HEK293T (cell line): ENCODE measurements at regions not wholly inside any gene's neighbourhood (a gene's known extent, or its start where the extent isn't known, plus 50 kb on each side); places are given as distances from the start of the nearest gene placed in this dataset.

Experiments used
- CTCF ChIA-PET: fragments of 350-600 bp; formaldehyde crosslinking; extraction: SDS; loops from one replicate; lab custom pipeline; 2021; ENCODE audit warnings: antibody characterized with exemption, inconsistent platforms; lab: Yijun Ruan, JAX
- POLR2A ChIA-PET: fragments of 350-600 bp; formaldehyde crosslinking; extraction: SDS; loops from one replicate; lab custom pipeline; 2020; ENCODE audit warnings: antibody characterized with exemption, inconsistent platforms; lab: Yijun Ruan, JAX
- DNase-seq: peaks from one replicate; pipeline ENCODE4 v3.0.0; 2012; ENCODE audit warnings: mixed read lengths; ENCODE audit errors: extremely low spot score
- ARNT ChIP-seq: fragments of 450-650 bp; IDR thresholded peaks from 2 replicates; pipeline ENCODE4 v1.6.1; 2017; ENCODE audit warnings: mild to moderate bottlenecking
- BHLHE40 ChIP-seq: fragments of 450-650 bp; IDR thresholded peaks from 2 replicates; pipeline ENCODE4 v1.6.1; 2016; ENCODE audit warnings: mild to moderate bottlenecking, moderate library complexity, borderline replicate concordance
- CTBP1 ChIP-seq: fragments of 450-650 bp; IDR thresholded peaks from 2 replicates; pipeline ENCODE4 v1.6.1; 2016; ENCODE audit warnings: borderline replicate concordance
- ELF4 ChIP-seq: fragments of 450-650 bp; IDR thresholded peaks from 2 replicates; pipeline ENCODE4 v1.6.1; 2017; ENCODE audit warnings: antibody characterized with exemption
- FOXA1 ChIP-seq: fragments of 450-650 bp; IDR thresholded peaks from 2 replicates; pipeline ENCODE4 v1.6.1; 2016; ENCODE audit warnings: mild to moderate bottlenecking
- FOXK2 ChIP-seq: fragments of 450-650 bp; IDR thresholded peaks from 2 replicates; pipeline ENCODE4 v1.6.1; 2016; ENCODE audit warnings: mild to moderate bottlenecking
- FOXM1 ChIP-seq: fragments of 450-650 bp; IDR thresholded peaks from 2 replicates; pipeline ENCODE4 v1.6.1; 2017; ENCODE audit warnings: mild to moderate bottlenecking, borderline replicate concordance
- HDGF ChIP-seq: fragments of 450-650 bp; IDR thresholded peaks from 2 replicates; pipeline ENCODE4 v1.6.1; 2017; ENCODE audit warnings: antibody characterized with exemption, borderline replicate concordance
- L3MBTL2 ChIP-seq: fragments of 450-650 bp; conservative IDR thresholded peaks from 2 replicates; pipeline ENCODE4 v1.6.1; 2016; ENCODE audit warnings: mild to moderate bottlenecking
- LEF1 ChIP-seq: fragments of 450-650 bp; IDR thresholded peaks from 2 replicates; pipeline ENCODE4 v1.6.1; 2017; ENCODE audit warnings: mild to moderate bottlenecking, borderline replicate concordance
- NFRKB ChIP-seq: fragments of 450-650 bp; IDR thresholded peaks from 2 replicates; pipeline ENCODE4 v1.6.1; 2016; ENCODE audit warnings: mild to moderate bottlenecking, moderate library complexity
- SP1 ChIP-seq: fragments of 450-650 bp; IDR thresholded peaks from 2 replicates; pipeline ENCODE4 v1.6.1; 2017
- SUZ12 ChIP-seq: fragments of 450-650 bp; IDR thresholded peaks from 2 replicates; pipeline ENCODE4 v1.6.1; 2016; ENCODE audit warnings: mild to moderate bottlenecking
- TARDBP ChIP-seq: fragments of 450-650 bp; IDR thresholded peaks from 2 replicates; pipeline ENCODE4 v1.6.1; 2016
- ZNF384 ChIP-seq: fragments of 450-650 bp; IDR thresholded peaks from 2 replicates; pipeline ENCODE4 v1.6.1; 2016
- TF ChIP-seq, protein P1 (sequence below): fragments of 450-650 bp; IDR thresholded peaks from 2 replicates; pipeline ENCODE4 v1.6.1; 2016

DNA sequence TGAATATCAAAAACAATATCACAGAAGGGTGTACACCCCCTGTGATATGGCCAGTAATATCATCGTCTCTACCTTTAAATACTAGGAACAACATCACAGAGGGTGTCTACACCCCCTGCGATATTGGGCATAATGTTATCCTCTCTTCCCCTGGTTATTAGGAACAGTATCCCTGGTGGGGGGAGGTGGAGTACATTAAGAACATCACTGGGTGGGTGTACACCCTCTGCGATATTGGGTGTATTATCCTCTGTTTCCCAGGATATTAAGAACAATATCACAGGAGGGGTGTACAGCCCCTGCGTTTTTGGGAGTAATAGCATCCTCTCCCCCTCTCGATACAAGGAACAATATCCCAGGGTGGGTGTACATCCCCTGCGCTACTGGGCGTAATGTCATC, 1932.8 kb downstream of the SUCLG1 start:
- ChIA-PET CTCF (no interaction called here), POLR2A (no interaction called here)

DNA sequence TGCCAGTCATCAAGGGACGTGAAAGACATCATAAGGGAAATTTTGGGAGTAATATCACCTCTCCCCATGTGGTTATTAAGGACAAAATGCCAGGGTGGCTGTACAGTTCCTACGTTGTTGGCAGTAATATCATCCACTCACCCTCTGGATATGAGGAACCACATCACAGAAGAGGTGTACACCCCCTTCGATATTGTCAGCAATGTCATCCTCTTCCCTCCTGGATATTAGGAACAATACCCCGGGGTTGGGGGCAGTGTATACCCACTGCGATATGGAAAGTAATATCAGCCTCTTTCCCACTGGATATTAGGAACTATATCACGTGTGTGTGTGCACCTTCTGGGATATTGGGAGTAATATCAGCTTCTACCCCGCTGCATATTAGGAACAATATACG, 1933.3 kb downstream of the SUCLG1 start:
- CTCF ChIA-PET = no interaction called here
- DNase-seq = no peak
- TF ChIP-seq BHLHE40 (no peak), SUZ12 (no peak), FOXK2 (no peak), NFRKB (no peak), ARNT (no peak), ZNF384 (no peak), TARDBP (no peak), ELF4 (no peak), CTBP1 (no peak), FOXM1 (no peak), SP1 (no peak), LEF1 (no peak), FOXA1 (no peak), HDGF (no peak)
- TF ChIP-seq, protein P1, sequence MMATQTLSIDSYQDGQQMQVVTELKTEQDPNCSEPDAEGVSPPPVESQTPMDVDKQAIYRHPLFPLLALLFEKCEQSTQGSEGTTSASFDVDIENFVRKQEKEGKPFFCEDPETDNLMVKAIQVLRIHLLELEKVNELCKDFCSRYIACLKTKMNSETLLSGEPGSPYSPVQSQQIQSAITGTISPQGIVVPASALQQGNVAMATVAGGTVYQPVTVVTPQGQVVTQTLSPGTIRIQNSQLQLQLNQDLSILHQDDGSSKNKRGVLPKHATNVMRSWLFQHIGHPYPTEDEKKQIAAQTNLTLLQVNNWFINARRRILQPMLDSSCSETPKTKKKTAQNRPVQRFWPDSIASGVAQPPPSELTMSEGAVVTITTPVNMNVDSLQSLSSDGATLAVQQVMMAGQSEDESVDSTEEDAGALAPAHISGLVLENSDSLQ = no peak
- POLR2A ChIA-PET = no interaction called here

More for the DNA sequence above, 1932.8 kb downstream of the SUCLG1 start:
- DNase-seq = no peak
- no peak for TF ChIP-seq FOXA1
- no peak for TF ChIP-seq ARNT
- TF ChIP-seq SP1 = no peak
- TF ChIP-seq CTBP1 = no peak
- no peak for TF ChIP-seq FOXK2
- TF ChIP-seq ZNF384 = no peak
- no peak for TF ChIP-seq LEF1
- no peak for TF ChIP-seq TARDBP
- no peak for TF ChIP-seq NFRKB
- no peak for TF ChIP-seq BHLHE40
- TF ChIP-seq L3MBTL2 = no peak

DNA sequence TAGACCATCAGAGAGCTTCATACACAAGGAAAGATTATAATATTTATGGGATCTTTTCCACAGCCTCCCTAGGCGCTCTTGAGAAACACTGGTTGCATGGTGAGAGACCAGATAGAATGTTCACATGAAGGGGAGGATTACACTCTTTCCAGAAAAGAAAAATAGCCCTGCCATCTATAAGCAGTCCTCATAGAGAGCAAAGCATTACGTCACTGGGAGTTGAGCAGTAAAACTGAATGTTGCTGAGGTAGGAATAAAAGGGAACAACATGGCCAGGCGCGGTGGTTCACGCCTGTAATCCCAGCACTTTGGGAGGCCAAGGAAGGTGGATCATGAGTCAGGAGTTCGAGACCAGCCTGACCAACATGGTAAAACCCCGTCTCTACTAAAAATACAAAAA, 1934.3 kb downstream of the SUCLG1 start:
- DNase-seq = no peak
- TF ChIP-seq SUZ12 (no peak), ARNT (no peak), ZNF384 (no peak), CTBP1 (no peak), FOXA1 (no peak), TARDBP (no peak), ELF4 (no peak), BHLHE40 (no peak), NFRKB (no peak), L3MBTL2 (no peak), SP1 (no peak), FOXK2 (no peak), HDGF (no peak), LEF1 (no peak)
- TF ChIP-seq, protein P1 = no peak
- ChIA-PET CTCF (no interaction called here), POLR2A (no interaction called here)

DNA sequence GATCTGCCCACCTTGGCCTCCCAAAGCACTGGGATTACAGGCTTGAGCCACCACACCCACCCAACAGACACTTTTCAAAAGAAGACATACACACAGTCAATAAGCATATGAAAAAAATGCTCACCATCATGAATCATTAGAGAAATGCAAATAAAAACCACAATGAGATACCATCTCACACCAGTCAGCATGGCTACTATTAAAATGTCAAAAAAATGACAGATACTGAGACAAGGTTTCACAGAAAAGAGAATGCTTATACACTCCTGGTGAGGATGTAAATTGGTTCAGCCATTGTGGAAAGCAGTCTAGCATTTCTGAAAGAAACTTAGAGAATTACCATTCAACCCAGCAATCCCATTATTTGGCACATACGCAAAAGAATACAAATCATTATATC, 1947.2 kb downstream of the SUCLG1 start:
- ChIA-PET POLR2A (no interaction called here), CTCF (no interaction called here)
- no peak for DNase-seq
- no peak for TF ChIP-seq SP1
- no peak for TF ChIP-seq FOXA1
- TF ChIP-seq FOXM1 = no peak
- no peak for TF ChIP-seq HDGF
- no peak for TF ChIP-seq ELF4
- TF ChIP-seq ARNT = no peak
- no peak for TF ChIP-seq ZNF384
- no peak for TF ChIP-seq SUZ12
- no peak for TF ChIP-seq TARDBP
- TF ChIP-seq LEF1 = no peak
- no peak for TF ChIP-seq BHLHE40
- no peak for TF ChIP-seq NFRKB
- TF ChIP-seq FOXK2 = no peak
- TF ChIP-seq, protein P1 = no peak
- TF ChIP-seq CTBP1 = no peak
- TF ChIP-seq L3MBTL2 = no peak

DNA sequence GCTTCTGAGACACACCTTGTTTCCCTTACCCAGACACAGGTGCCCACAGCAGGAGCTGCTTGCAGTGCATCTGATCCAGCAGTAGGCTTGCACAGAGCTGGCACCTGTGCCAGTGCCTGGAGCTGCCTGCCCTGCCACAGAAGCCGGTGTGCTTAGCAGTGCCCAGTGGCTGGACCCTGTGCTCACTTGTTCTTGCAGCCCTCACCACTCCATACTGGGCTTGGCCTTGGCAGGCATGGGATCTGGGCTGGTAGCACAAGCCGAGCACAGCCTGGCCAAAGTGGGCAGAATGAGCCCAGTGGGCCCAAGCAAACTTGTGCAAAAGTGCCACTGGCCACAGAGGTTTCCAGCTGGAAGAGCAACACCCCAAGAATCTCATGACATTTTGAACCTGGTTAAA, 1950.4 kb downstream of the SUCLG1 start:
- TF ChIP-seq SP1 (no peak), FOXK2 (no peak), L3MBTL2 (no peak), LEF1 (no peak), SUZ12 (no peak), FOXA1 (no peak), HDGF (no peak), ZNF384 (no peak), FOXM1 (no peak), ARNT (no peak), NFRKB (no peak)
- ChIA-PET POLR2A (no interaction called here), CTCF (no interaction called here)
- no peak for DNase-seq

DNA sequence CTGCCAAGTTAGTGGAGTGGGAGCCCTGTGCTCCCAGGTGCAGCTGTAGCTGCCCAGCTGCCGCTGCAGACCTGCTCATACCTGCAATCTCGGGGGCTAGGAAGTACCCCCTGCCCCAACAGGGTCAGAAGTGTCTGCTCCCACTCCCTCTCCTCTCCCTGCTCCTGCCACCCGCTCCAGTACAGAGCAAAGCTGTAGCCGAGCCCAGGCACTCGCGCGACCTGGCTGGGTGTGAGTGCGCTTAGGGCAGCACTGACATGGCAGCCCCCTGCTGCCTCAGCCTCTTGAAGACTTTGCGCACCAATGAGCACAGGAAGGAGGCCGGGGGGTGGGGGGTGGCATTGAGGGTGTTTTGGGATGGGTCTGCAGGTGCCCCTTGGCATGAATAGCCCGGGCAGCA, 1951.4 kb downstream of the SUCLG1 start:
- CTCF ChIA-PET = no interaction called here
- POLR2A ChIA-PET = no interaction called here

More for the DNA sequence above, 1951.4 kb downstream of the SUCLG1 start:
- no peak for TF ChIP-seq TARDBP
- TF ChIP-seq HDGF = no peak
- TF ChIP-seq SP1 = no peak
- TF ChIP-seq NFRKB = no peak
- no peak for TF ChIP-seq SUZ12
- TF ChIP-seq ZNF384 = no peak
- TF ChIP-seq BHLHE40 = no peak
- TF ChIP-seq, protein P1 = no peak
- no peak for TF ChIP-seq FOXM1
- no peak for TF ChIP-seq L3MBTL2
- no peak for TF ChIP-seq ELF4
- no peak for TF ChIP-seq ARNT
- TF ChIP-seq FOXK2 = no peak
- TF ChIP-seq FOXA1 = no peak
- TF ChIP-seq CTBP1 = no peak
- no peak for TF ChIP-seq LEF1
- DNase-seq = no peak
